Vagina (tissue), 2 donors: ENCODE measurements at regions not wholly inside any gene's neighbourhood (a gene's known extent, or its start where the extent isn't known, plus 50 kb on each side); places are given as distances from the start of the nearest gene placed in this dataset.

Experiments used
- POLR2A ChIP-seq, 2 donors: fragments of 450-650 bp; IDR thresholded peaks; one replicate each; pipeline ENCODE4 v1.6.1; 2017; ENCODE audit warnings: antibody characterized with exemption in 2 of 2, mild to moderate bottlenecking in 2 of 2, moderate library complexity in 2 of 2
- TF ChIP-seq, protein P1 (sequence below), 3 experiments: fragments of 450-650 bp in 2 of 3; fragments of 200-600 bp in 1 of 3; sonication (generic) in 1 of 3; IDR thresholded peaks; one replicate each; pipeline ENCODE4 v1.5.1; 2017 to 2019; ENCODE audit warnings: antibody characterized with exemption in 3 of 3, mild to moderate bottlenecking in 2 of 3, moderate library complexity in 2 of 3

DNA sequence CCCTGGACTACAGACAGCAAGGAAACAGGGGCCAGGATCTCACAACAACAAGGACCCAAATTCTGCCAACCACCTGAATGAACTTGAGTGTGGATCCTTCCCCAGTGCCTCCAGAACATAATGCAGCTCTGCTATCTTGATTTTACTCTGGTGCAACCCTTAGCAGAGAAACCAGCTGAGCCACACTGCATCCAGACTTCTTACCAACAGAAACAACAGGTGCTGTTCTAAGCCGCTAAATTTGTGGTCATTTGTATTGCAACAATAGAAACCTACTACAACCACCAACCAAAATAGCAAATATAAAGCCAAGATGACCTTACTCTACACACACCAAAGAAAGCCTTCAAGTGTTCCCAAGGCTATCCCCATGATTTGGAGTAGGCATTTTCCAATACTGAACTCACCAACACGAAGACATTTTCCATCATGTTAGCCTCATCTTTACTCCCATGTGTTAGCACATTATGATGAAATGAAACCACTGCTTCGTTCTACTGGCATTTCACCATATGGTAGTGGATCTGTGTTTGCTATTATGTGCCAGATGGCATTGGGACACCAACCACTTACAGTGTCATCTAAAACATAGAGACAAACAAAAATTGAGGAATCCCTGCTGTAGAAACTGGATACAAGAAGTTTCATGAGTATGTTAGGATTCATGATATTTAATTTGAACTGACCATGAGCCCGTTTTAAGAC, 249.8 kb upstream of the ID4 start:
- TF ChIP-seq, protein P1, sequence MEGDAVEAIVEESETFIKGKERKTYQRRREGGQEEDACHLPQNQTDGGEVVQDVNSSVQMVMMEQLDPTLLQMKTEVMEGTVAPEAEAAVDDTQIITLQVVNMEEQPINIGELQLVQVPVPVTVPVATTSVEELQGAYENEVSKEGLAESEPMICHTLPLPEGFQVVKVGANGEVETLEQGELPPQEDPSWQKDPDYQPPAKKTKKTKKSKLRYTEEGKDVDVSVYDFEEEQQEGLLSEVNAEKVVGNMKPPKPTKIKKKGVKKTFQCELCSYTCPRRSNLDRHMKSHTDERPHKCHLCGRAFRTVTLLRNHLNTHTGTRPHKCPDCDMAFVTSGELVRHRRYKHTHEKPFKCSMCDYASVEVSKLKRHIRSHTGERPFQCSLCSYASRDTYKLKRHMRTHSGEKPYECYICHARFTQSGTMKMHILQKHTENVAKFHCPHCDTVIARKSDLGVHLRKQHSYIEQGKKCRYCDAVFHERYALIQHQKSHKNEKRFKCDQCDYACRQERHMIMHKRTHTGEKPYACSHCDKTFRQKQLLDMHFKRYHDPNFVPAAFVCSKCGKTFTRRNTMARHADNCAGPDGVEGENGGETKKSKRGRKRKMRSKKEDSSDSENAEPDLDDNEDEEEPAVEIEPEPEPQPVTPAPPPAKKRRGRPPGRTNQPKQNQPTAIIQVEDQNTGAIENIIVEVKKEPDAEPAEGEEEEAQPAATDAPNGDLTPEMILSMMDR (IDR thresholded peaks at IDR 0.05), result no peak
- no peak for TF ChIP-seq POLR2A (IDR thresholded peaks at IDR 0.05)
